Muscle of back (tissue), 3 donors: ENCODE measurements at regions not wholly inside any gene's neighbourhood (a gene's known extent, or its start where the extent isn't known, plus 50 kb on each side); places are given as distances from the start of the nearest gene placed in this dataset.
"Not testable (repeated sequence)": the region's sequence is repeated elsewhere in the genome, so short reads cannot be mapped to it uniquely, and the experiment has no call there.

Experiments
- DNase-seq, 3 donors: peaks; one replicate each; pipeline versions ENCODE4 v3.0.0 to v3.0.0-alpha.2; 2013

DNA sequence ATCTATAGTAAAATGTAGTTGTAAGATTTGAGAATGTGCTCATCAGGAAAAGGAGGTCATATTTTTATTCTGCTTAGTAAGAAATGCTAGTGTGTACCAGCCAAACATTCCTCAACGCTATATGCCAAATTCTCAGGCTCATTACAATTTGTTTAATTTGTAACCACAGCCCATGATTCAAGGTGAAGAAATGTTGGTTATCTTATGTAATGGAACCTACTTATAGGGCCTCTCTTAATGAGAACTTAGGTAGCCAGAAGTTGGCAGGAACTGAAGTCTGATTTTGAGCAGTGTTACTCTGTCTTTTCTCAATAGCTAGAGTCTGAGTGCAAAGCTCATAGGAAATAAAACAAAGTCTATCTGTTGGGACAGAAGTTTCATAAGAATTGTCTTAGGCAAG lies 595.0 kb downstream of the GLUD2 start:
- peak in 2 of 3 donors; percentile 1 to 19 for DNase-seq

- DNase-seq: no peak
Measured at GRCh38 chrX:121649417-121649816, 602.0 kb downstream of the GLUD2 start.

DNA sequence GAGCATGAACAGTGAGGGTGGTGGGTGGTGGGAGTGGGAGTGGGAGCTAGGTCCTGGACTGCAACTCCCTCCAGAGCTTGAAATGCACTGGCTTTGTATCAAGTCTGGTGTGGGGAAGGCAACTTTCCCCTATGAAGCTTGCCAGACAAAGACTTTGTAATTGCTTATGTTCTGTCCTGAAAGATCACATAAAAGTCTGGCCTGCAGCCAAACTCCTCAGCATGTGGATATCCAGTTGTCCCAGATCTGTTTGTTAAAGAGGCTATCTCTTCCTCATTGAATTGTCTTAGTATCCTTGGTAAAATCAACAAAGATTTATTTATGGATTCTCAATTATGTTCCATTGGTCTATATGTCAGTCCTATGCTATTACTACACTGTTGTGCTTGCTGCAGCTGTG lies 607.9 kb downstream of the GLUD2 start:
- DNase-seq: peak in 2 of 3 donors; percentile 19 to 39

- no peak for DNase-seq
Measured at GRCh38 chrX:121666171-121666570, 618.8 kb downstream of the GLUD2 start.

DNA sequence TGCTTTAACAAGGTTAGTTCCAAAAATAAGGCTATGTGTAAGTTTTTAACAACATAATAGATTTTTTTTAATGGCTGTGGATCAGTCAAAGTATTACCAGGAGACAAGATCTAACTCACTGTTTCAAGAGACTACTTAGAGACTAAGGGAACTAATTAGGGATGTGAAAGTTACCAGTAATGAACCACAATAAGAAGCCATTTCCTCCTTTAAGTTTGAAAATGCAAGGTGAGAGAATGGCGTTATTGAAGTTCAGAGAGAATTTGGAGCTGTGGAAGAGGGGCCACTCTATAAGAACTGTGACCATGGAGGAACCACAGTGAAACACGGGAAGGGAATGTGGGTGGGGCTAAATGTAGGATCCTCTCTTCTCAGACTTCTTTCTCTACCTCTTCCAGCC lies 624.2 kb downstream of the GLUD2 start:
- DNase-seq: no peak

- DNase-seq: not testable (repeated sequence)
Measured at GRCh38 chrX:121709236-121709635, 661.8 kb downstream of the GLUD2 start.

GRCh38 chrX:121733514-121733913 lies 686.1 kb downstream of the GLUD2 start:
- no peak for DNase-seq

- DNase-seq: no peak
Measured at GRCh38 chrX:121746105-121746504, 698.7 kb downstream of the GLUD2 start.

DNA sequence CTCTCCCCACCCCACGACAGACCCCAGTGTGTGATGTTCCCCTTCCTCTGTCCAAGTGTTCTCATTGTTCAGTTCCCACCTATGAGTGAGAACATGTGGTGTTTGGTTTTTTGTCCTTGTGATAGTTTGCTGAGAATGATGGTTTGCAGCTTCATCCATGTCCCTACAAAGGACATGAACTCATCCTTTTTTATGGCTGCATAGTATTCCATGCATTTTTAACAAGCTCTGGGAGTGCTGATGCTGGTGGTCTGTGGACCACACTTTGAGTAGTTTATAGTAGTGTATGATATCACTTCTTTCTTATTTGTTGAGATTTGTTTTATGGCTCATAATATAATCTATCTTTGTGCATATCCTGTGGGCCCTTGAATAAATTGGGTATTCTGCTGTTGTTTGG lies 706.2 kb downstream of the GLUD2 start:
- DNase-seq: not testable (repeated sequence)

- no peak for DNase-seq
Measured at GRCh38 chrX:121754301-121754700, 706.9 kb downstream of the GLUD2 start.

DNA sequence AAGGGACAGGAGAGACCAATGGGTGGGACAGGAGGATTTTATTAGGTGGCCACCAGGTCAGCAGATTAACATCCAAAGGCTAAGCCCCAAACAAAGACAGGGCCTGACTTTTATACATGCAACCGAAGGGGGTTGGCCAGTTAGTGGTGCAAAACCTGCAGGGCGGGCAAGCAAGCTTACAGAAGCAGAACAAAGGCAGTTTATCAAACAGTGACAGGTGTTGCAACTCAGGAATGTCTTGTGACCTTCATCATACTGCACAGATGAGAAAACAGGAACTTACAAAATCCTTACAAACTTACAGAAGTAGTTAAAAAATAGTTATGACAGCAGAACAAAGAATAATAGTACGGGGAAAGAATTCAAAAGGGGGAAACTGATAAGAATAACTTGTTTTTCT lies 708.1 kb downstream of the GLUD2 start:
- DNase-seq: no peak

DNA sequence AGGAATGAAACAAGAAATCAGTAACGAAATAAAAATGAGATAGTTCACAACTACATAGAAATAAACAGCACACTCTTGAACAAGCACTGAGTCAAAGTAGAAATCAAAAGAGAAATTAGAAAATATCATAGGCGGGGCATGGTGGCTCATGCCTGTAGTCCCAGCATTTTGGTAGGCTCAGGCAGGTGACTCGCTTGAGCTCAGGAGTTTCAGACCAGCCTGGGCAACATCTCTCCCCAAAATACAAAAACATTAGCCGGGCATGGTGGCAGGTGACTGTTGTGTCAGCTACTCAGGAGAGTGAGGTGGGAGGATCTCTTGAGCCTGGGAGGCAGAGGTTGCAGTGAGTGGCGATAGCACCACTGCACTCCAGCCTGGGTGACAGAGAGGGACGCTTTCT lies 714.4 kb downstream of the GLUD2 start:
- no peak for DNase-seq

- no peak for DNase-seq
Measured at GRCh38 chrX:121763671-121764070, 716.3 kb downstream of the GLUD2 start.

- not testable (repeated sequence) for DNase-seq
Measured at GRCh38 chrX:121768210-121768609, 720.8 kb downstream of the GLUD2 start.

DNA sequence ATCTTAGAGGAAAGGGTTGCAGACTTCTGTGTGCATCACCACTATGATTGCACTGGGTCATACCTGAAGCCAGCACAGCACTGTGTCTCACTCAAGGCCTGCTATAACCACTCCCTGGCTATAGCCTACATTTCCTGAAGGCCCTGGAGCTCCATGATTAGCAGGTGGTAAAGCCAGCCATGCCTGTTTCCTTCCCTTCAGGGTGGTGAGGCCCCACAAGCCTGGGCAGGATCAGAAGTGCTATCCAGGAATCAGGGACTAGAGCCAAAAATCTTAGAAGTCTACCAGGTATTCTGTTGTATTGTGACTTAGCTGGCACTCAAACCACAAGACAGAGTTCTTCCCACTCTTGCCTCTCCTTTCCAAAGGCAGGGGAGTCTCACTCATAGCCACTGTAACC lies 734.6 kb downstream of the GLUD2 start:
- no peak for DNase-seq

DNA sequence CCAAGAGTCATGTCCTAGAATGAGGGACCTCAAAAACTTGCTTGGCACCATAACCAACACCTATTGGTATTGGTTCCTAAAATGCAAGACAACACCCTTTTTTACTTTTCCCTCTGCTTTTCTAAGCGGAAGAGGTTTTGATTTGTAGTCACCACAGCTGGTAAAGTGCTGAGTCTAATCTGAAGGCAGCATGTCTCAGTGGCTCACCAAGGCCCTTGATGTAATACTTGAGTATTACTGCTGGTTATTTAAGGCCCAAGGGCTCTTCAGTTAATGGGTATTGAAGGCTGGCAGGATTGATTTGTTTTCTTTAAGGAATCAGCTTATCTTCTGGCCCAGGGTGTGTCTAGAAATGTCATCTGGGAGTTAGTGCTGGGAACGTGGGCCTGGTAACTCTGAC lies 735.1 kb downstream of the GLUD2 start:
- no peak for DNase-seq

DNA sequence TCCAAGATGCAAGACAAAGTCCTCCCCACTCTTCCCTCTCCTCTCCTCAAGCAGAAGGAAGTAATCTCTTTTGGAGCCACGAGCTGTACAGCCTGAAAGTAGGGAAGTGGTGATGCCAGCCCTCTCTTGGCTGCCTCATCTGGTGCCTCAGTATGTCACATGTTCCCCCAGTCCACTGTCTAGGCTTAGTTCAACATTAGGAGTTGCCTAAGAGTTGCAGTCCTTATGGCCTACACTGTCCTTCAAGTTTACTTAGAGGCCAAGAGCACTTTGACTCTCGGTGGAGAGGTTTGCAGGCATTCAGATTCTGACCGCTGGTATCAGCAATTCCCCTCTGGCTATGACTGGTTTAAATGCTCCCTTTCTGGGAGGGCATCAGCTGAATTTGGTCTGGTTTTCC lies 735.6 kb downstream of the GLUD2 start:
- DNase-seq: no peak

DNA sequence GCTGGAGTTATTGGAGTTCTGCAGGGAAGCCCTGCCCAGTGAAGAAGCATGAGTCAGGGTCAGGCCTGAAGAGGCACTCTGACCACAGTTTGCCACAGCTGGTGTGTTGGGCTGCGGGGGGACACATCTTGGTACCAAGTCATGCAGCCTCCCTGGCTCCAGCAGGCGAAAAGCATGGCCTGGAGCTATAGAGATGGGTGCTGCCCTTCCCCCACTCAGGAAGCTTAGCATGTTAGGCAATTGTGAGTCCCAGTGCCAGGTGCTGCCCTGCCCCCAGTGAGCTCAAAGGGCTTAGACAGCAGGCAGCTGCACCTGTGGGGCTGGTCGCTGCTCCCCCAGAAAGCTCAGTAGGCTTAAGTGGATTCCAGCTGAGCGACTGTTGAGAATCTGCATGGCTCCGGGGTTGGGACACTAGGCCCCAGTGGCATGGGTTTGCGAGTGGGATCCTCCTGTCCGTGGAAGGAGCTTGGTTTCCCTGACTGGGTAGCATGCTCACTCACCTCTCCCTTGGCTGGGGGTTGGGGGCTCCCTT lies 755.5 kb downstream of the GLUD2 start:
- no peak for DNase-seq

GRCh38 chrX:121823406-121823805 lies 776.0 kb downstream of the GLUD2 start:
- DNase-seq: no peak

DNA sequence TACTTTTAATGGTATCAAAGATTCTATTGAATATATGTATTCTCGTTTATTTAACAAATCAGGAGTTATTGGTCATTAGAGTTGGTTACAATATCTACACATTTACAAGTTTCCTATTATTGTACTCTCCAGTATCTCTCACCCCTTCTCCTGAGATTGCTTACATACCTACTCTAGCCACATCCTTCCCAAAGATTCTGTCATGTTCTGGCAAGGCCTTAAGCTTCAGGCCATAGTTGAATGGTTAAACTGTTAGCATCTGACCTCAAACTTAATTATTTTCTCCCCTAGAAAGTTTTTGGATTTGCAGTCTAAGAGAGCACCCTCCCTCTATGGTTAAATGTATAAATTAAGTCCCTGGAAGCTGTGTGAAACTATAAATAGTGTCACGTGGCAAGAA lies 784.2 kb downstream of the GLUD2 start:
- DNase-seq: no peak

DNA sequence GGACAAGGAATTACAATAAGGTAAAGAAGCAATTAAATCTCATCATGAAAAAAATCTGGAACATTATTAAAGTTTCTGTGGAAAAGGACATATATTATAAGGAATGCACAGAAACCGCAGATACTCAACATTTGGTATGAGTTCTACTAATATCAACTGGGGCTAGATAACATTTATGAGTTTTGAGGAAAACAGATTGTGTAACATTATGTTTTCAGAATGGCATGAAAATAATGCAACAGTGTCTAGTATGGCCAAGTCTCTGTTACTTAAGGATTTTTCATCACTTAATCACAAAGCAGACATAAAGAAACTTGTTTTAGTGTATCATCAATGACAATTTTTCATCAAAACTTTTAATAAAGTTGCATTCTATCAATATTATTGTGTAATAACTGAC lies 785.0 kb downstream of the GLUD2 start:
- no peak for DNase-seq

DNA sequence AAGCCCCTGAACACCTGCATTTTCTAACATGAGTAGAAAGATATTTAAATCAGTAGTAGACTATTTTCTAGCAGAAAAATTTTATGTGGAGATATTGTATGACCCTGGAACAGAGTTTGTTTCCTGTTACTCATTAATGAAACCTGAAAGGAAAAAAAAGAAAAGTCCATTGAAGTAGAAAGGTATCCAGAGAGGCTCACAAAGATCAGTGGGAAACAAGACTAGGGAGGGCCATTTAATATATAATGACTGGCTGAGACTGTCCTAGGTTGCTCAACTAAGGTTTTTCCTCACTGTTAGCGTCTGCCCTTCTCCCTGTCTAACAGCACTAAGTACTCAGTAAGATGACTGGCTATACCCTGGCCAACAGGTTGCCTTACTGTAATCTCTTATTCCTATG lies 788.6 kb downstream of the GLUD2 start:
- DNase-seq: no peak

DNA sequence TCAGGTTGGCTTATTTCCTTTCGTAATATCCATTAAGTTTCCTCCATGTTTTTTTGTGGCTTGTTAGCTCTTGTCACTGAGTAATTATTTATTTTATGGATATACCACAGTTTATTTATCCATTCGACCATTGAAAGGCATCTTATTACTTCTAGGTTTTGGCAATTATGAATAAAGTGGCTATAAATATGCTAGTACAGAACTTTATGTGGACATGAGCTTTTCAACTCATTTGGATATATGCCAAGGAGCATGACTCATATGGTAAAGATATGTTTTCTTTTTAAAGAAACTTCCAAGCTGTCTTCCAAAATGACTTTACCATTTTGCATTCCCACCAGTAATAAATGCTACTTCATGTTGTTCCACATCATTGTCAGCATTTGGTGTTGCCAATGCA lies 803.6 kb downstream of the GLUD2 start:
- DNase-seq: peak in 1 of 3 donors; percentile 7

DNA sequence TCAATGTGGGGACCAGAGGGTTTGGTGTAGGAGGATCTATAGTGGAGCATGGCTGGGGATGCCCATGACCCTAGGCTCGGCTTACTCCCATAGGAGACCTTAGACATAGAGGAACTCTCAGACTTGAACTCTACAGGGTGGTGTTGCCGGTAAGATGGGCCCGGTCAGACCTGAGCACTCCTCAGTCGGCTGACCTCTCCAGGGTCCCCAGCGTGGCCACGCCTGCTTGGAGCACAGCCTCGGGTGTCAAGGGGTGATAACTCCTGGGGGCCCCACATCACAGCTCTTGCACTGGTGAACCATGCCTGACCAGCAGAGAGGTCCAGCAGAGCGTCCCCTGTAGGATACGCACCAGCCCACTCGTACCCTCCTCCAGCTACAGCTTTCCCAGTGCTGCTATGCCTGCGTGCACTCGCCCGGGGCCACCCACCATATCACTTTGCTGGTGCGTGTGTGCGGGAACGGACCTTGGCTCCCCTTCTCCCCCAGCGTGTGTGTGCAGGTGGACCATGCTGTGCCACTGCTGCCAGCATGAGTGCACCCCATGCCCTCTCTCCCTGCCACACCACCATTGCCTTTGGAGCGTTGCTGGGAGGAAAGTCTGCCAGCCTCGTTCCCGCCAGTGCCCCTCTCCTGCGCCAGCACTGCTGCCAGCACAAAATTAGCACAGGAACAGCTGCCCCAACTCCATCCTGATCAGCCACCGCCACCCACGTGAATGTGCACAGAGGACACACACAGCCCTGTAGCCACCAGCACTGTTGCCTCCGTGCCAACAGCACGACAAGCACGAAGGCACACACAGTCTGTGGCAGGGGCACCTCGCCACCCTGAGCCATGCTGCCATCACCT lies 806.6 kb downstream of the GLUD2 start:
- no peak for DNase-seq
